Thoracic aorta (tissue), 2 donors: ENCODE measurements at regions not wholly inside any gene's neighbourhood (a gene's known extent, or its start where the extent isn't known, plus 50 kb on each side); places are given as distances from the start of the nearest gene placed in this dataset.

Experiments
- ATAC-seq: fragments of 150-250 bp; one replicate; pipeline ENCODE4 v1.8.0; 2017; ENCODE audit warnings: low read depth; ENCODE audit not compliant: insufficient number of reproducible peaks, low FRiP score
- DNase-seq: peaks from one replicate; pipeline ENCODE4 v3.0.0-alpha.2; 2020; ENCODE audit warnings: low spot score
- H3K27ac ChIP-seq, 2 donors: fragments of 200-600 bp; sonication (generic); 1 replicate in 1 of 2; 2 replicates in 1 of 2; pipeline ENCODE4 v1.5.1; 2016; ENCODE audit warnings: mild to moderate bottlenecking in 2 of 2, moderate library complexity in 2 of 2
- H3K27me3 ChIP-seq: fragments of 200-600 bp; sonication (generic); replicated peaks from 2 replicates; pipeline ENCODE4 v1.6.0; 2016; ENCODE audit warnings: mild to moderate bottlenecking; ENCODE audit not compliant: insufficient read depth
- H3K36me3 ChIP-seq: fragments of 200-600 bp; sonication (generic); one replicate; pipeline ENCODE4 v1.5.1; 2016
- H3K4me1 ChIP-seq, 2 donors: fragments of 200-600 bp; sonication (generic); 1 replicate in 1 of 2; 2 replicates in 1 of 2; pipeline versions ENCODE4 v1.5.1 to v1.6.0; 2016; ENCODE audit warnings: low read depth in 2 of 2, mild to moderate bottlenecking in 1 of 2; ENCODE audit not compliant: control insufficient read depth in 1 of 2
- H3K4me3 ChIP-seq: fragments of 200-600 bp; sonication (generic); 2 replicates; pipeline ENCODE4 v1.5.1; 2016; ENCODE audit warnings: mild to moderate bottlenecking
- H3K9me3 ChIP-seq: fragments of 200-600 bp; sonication (generic); 2 replicates; pipeline ENCODE4 v1.5.1; 2016
- TF ChIP-seq, protein P1 (sequence below): fragments of 200-600 bp; sonication (generic); IDR thresholded peaks from one replicate; pipeline ENCODE4 v1.5.1; 2019; ENCODE audit warnings: antibody characterized with exemption

DNA sequence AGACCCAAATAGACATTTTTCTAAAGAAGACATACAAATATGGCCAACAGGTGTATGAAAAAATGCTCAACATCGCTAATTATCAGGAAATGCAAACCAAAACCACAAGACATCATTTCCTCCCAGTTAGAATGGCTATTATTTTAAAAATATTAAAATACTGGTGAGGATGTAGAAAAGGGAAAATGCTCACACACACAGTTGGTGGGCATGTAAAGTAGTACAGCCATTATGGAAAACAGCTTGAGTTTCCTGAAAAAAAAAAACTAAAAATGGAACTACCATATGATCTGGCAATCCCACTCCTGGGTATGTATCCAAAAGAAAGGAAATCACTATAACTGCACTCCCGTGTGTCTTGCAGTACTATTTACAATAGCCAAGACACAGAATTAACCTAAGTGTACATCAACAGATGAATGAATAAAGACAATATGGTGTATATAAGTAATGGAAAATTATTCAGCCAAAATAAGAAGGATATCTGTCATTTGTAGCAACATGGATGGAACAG, 128.9 kb upstream of the DKK2 start:
- no peak for ATAC-seq

GRCh38 chr4:107156443-107156842, 120.3 kb upstream of the DKK2 start:
- Histone ChIP-seq H3K36me3 (no peaks in the 10 kb centered on the region), H3K9me3 (no peaks in the 10 kb centered on the region), H3K27me3 (no peaks in the 10 kb centered on the region), H3K4me3 (no peak overlapping the region), H3K27ac (no peak overlapping the region), H3K4me1 (no peaks in the 10 kb centered on the region)
- ATAC-seq (no peak), DNase-seq (no peak)
- TF ChIP-seq, protein P1, sequence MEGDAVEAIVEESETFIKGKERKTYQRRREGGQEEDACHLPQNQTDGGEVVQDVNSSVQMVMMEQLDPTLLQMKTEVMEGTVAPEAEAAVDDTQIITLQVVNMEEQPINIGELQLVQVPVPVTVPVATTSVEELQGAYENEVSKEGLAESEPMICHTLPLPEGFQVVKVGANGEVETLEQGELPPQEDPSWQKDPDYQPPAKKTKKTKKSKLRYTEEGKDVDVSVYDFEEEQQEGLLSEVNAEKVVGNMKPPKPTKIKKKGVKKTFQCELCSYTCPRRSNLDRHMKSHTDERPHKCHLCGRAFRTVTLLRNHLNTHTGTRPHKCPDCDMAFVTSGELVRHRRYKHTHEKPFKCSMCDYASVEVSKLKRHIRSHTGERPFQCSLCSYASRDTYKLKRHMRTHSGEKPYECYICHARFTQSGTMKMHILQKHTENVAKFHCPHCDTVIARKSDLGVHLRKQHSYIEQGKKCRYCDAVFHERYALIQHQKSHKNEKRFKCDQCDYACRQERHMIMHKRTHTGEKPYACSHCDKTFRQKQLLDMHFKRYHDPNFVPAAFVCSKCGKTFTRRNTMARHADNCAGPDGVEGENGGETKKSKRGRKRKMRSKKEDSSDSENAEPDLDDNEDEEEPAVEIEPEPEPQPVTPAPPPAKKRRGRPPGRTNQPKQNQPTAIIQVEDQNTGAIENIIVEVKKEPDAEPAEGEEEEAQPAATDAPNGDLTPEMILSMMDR, result no peak

More for the DNA sequence above, 128.9 kb upstream of the DKK2 start:
- TF ChIP-seq, protein P1, result no peak
- no peaks in the 10 kb centered on the region for H3K27me3 ChIP-seq
- H3K4me3 ChIP-seq, result no peak overlapping the region
- no peaks in the 10 kb centered on the region for H3K36me3 ChIP-seq
- DNase-seq, result no peak
- no peaks in the 10 kb centered on the region for H3K4me1 ChIP-seq
- H3K27ac ChIP-seq, result no peak overlapping the region
- H3K9me3 ChIP-seq, result peaks cover 4% of the 10 kb centered on the region

- DNase-seq (no peak), ATAC-seq (no peak)
- H3K27ac ChIP-seq, result no peak overlapping the region
- no peaks in the 10 kb centered on the region for H3K9me3 ChIP-seq
- no peaks in the 10 kb centered on the region for H3K4me1 ChIP-seq
- no peaks in the 10 kb centered on the region for H3K36me3 ChIP-seq
- no peak overlapping the region for H3K4me3 ChIP-seq
- TF ChIP-seq, protein P1, result no peak
- no peaks in the 10 kb centered on the region for H3K27me3 ChIP-seq
Observed at GRCh38 chr4:107155366-107155765, 119.3 kb upstream of the DKK2 start.

DNA sequence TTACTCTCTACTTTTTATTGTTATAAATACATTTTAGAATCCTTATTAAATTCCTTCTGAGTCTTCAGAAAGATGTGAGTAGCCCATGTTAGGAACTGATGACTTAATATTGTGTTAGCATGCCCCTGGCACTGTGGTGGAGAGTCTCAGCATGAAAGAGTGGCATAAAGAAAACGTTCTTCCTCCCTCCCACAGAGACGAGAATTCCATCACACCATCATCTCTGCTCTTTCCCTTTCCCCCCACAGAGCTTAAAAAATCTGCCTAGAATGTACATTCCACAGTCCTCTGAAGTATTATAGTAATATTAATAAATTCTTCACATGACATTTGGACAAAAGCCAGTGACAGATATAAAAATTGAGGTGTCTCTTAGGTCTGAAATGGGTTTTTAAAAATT, 117.8 kb upstream of the DKK2 start:
- Histone ChIP-seq H3K4me3 (no peak overlapping the region), H3K4me1 (no peaks in the 10 kb centered on the region), H3K9me3 (no peaks in the 10 kb centered on the region), H3K27me3 (no peaks in the 10 kb centered on the region), H3K27ac (no peak overlapping the region), H3K36me3 (no peaks in the 10 kb centered on the region)
- ATAC-seq, result no peak
- no peak for DNase-seq
- TF ChIP-seq, protein P1, result no peak

- TF ChIP-seq, protein P1, result no peak
- Histone ChIP-seq H3K9me3 (no peaks in the 10 kb centered on the region), H3K27me3 (no peaks in the 10 kb centered on the region), H3K36me3 (no peaks in the 10 kb centered on the region), H3K27ac (no peak overlapping the region), H3K4me3 (no peak overlapping the region), H3K4me1 (no peaks in the 10 kb centered on the region)
- DNase-seq (no peak), ATAC-seq (no peak)
Observed at GRCh38 chr4:107153228-107153627, 117.1 kb upstream of the DKK2 start.
